WTC11 (cell line): ENCODE measurements at regions not wholly inside any gene's neighbourhood (a gene's known extent, or its start where the extent isn't known, plus 50 kb on each side); places are given as distances from the start of the nearest gene placed in this dataset.
"Not testable (repeated sequence)": the region's sequence is repeated elsewhere in the genome, so short reads cannot be mapped to it uniquely, and the experiment has no call there.

ENCODE experiments used
- ATF3 ChIP-seq: sonication (generic); formaldehyde crosslinking; conservative IDR thresholded peaks from 2 replicates; pipeline ENCODE4 v1.8.1; 2022; ENCODE audit warnings: mild to moderate bottlenecking, missing genetic modification reagents
- CTCF ChIP-seq: fragments of 200-600 bp; IDR thresholded peaks from 2 replicates; pipeline ENCODE4 v1.8.0; 2022; ENCODE audit warnings: antibody characterized with exemption
- ESRRA ChIP-seq: sonication (generic); formaldehyde crosslinking; IDR thresholded peaks from 2 replicates; pipeline ENCODE4 v1.8.1; 2022; ENCODE audit warnings: mild to moderate bottlenecking, missing genetic modification reagents, borderline replicate concordance
- FOXJ3 ChIP-seq: sonication (generic); formaldehyde crosslinking; IDR thresholded peaks from 2 replicates; pipeline ENCODE4 v1.9.0; 2021; ENCODE audit warnings: missing genetic modification reagents, mild to moderate bottlenecking, borderline replicate concordance
- GABPB1 ChIP-seq: sonication (generic); formaldehyde crosslinking; IDR thresholded peaks from 2 replicates; pipeline ENCODE4 v1.8.1; 2023; ENCODE audit warnings: mild to moderate bottlenecking, missing genetic modification reagents
- HMGXB4 ChIP-seq: sonication (generic); formaldehyde crosslinking; IDR thresholded peaks from 2 replicates; pipeline ENCODE4 v1.8.1; 2023; ENCODE audit warnings: mild to moderate bottlenecking, moderate library complexity, missing genetic modification reagents
- IRF2 ChIP-seq: sonication (generic); formaldehyde crosslinking; IDR thresholded peaks from 2 replicates; pipeline ENCODE4 v1.8.0; 2022; ENCODE audit warnings: low read depth, missing genetic modification reagents, borderline replicate concordance
- MAX ChIP-seq: sonication (generic); formaldehyde crosslinking; IDR thresholded peaks from 2 replicates; pipeline ENCODE4 v1.8.0; 2022; ENCODE audit warnings: mild to moderate bottlenecking, missing genetic modification reagents
- MXD4 ChIP-seq: fragments of 250-450 bp; sonication (Bioruptor Pico); IDR thresholded peaks from 2 replicates; pipeline ENCODE4 v1.8.0; 2021; ENCODE audit warnings: mild to moderate bottlenecking, moderate library complexity, borderline replicate concordance
- NFATC4 ChIP-seq: fragments of 250-450 bp; sonication (Bioruptor Pico); IDR thresholded peaks from 2 replicates; pipeline ENCODE4 v1.9.0; 2021; ENCODE audit warnings: mild to moderate bottlenecking
- NR2C2 ChIP-seq: sonication (generic); formaldehyde crosslinking; IDR thresholded peaks from 2 replicates; pipeline ENCODE4 v1.8.0; 2022; ENCODE audit warnings: mild to moderate bottlenecking, missing genetic modification reagents
- PRDM15 ChIP-seq: sonication (generic); formaldehyde crosslinking; IDR thresholded peaks from 2 replicates; pipeline ENCODE4 v1.8.0; 2022; ENCODE audit warnings: missing genetic modification reagents

- not testable (repeated sequence) for TF ChIP-seq CTCF; FOXJ3 (CRISPR knock-in tag); NFATC4 (CRISPR knock-in tag); GABPB1 (CRISPR knock-in tag); PRDM15; MAX (CRISPR knock-in tag); ESRRA (CRISPR knock-in tag); MXD4 (CRISPR knock-in tag); IRF2; NR2C2; ATF3 (CRISPR knock-in tag); HMGXB4 (CRISPR knock-in tag)
Observed at GRCh38 chrX:96486687-96487086, 198.0 kb upstream of the DIAPH2 start.
